Testis (tissue), 2 donors: ENCODE measurements at regions not wholly inside any gene's neighbourhood (a gene's known extent, or its start where the extent isn't known, plus 50 kb on each side); places are given as distances from the start of the nearest gene placed in this dataset.

Source experiments
- CTCF ChIP-seq, 3 experiments: fragments of 450-650 bp in 2 of 3; fragments of 200-600 bp in 1 of 3; sonication (generic) in 1 of 3; IDR thresholded peaks; one replicate each; pipeline ENCODE4 v1.5.1; 2016 to 2019; ENCODE audit warnings: antibody characterized with exemption in 3 of 3, mild to moderate bottlenecking in 2 of 3, moderate library complexity in 1 of 3
- POLR2A ChIP-seq: fragments of 450-650 bp; IDR thresholded peaks from one replicate; pipeline ENCODE4 v1.6.1; 2017; ENCODE audit warnings: antibody characterized with exemption, mild to moderate bottlenecking, moderate library complexity

- TF ChIP-seq POLR2A (no peak), CTCF (IDR thresholded peaks at IDR 0.05) (no peak)
These were observed 237.3 kb downstream of the CCDC59 start for GRCh38 chr12:82120901-82121300.
